HG03378 (cell line): ENCODE measurements at regions not wholly inside any gene's neighbourhood (a gene's known extent, or its start where the extent isn't known, plus 50 kb on each side); places are given as distances from the start of the nearest gene placed in this dataset.
"Not testable (repeated sequence)": the region's sequence is repeated elsewhere in the genome, so short reads cannot be mapped to it uniquely, and the experiment has no call there.

Source experiments
- ATAC-seq: cut with Tn5 transposase; IDR thresholded peaks from one replicate; pipeline ENCODE4 v1.9.1; 2021; ENCODE audit warnings: mild to moderate bottlenecking, moderate library complexity; ENCODE audit not compliant: unreplicated experiment

GRCh38 chr5:122515210-122515609 is 203.2 kb downstream of the SNCAIP start:
- not testable (repeated sequence) for ATAC-seq

- ATAC-seq = no peak
These were observed 203.8 kb downstream of the SNCAIP start for GRCh38 chr5:122515709-122516431.

GRCh38 chr5:122516432-122516743 is 204.4 kb downstream of the SNCAIP start:
- ATAC-seq = no peak

- no peak for ATAC-seq
These were observed 205.1 kb downstream of the SNCAIP start for GRCh38 chr5:122517091-122517490.

- ATAC-seq = no peak
These were observed 211.7 kb downstream of the SNCAIP start for GRCh38 chr5:122523776-122524175.

- ATAC-seq = no peak
These were observed 215.5 kb downstream of the SNCAIP start for GRCh38 chr5:122527547-122527946.

- ATAC-seq = no peak
These were observed 220.0 kb downstream of the SNCAIP start for GRCh38 chr5:122532035-122532434.

- no peak for ATAC-seq
These were observed 221.8 kb downstream of the SNCAIP start for GRCh38 chr5:122533825-122534224.

GRCh38 chr5:122534829-122535228 is 222.8 kb downstream of the SNCAIP start:
- ATAC-seq = no peak

GRCh38 chr5:122541388-122541787 is 229.4 kb downstream of the SNCAIP start:
- no peak for ATAC-seq

- no peak for ATAC-seq
These were observed 228.9 kb upstream of the SNX2 start for GRCh38 chr5:122545986-122546385.

GRCh38 chr5:122547219-122547618 is 227.7 kb upstream of the SNX2 start:
- no peak for ATAC-seq

GRCh38 chr5:122547669-122548068 is 227.2 kb upstream of the SNX2 start:
- no peak for ATAC-seq

GRCh38 chr5:122559676-122560075 is 215.2 kb upstream of the SNX2 start:
- ATAC-seq = no peak

GRCh38 chr5:122561209-122561608 is 213.7 kb upstream of the SNX2 start:
- no peak for ATAC-seq

- ATAC-seq = no peak
These were observed 209.5 kb upstream of the SNX2 start for GRCh38 chr5:122565331-122565730.

- no peak for ATAC-seq
These were observed 198.4 kb upstream of the SNX2 start for GRCh38 chr5:122576256-122577016.

- ATAC-seq = no peak
These were observed 193.3 kb upstream of the SNX2 start for GRCh38 chr5:122581629-122582028.

GRCh38 chr5:122584411-122585300 is 190.2 kb upstream of the SNX2 start:
- no peak for ATAC-seq

- ATAC-seq = no peak
These were observed 189.5 kb upstream of the SNX2 start for GRCh38 chr5:122585371-122585770.

- no peak for ATAC-seq
These were observed 188.5 kb upstream of the SNX2 start for GRCh38 chr5:122586351-122586750.

GRCh38 chr5:122591828-122592227 is 183.1 kb upstream of the SNX2 start:
- ATAC-seq = no peak
